Activated B cell treated with CpG ODN at 0.5 μM for 24 hours (primary cell): ENCODE measurements at regions not wholly inside any gene's neighbourhood (a gene's known extent, or its start where the extent isn't known, plus 50 kb on each side); places are given as distances from the start of the nearest gene placed in this dataset.

ENCODE experiments used
- ATAC-seq: fragments of 200-7000 bp; cut with Tn5 transposase; one replicate; pipeline ENCODE4 v1.10.0; 2021; ENCODE audit warnings: low read depth, mild to moderate bottlenecking, moderate library complexity
- CTCF ChIA-PET: fragments of 350-600 bp; sonication (Branson Sonifier 250); formaldehyde crosslinking; loops from one replicate; lab custom pipeline; 2021; ENCODE audit warnings: antibody characterized with exemption; lab: Charles Lee
- POLR2A ChIA-PET: fragments of 350-600 bp; sonication (Branson Sonifier 250); formaldehyde crosslinking; loops from one replicate; lab custom pipeline; 2021; ENCODE audit warnings: antibody characterized with exemption; lab: Charles Lee
- DNase-seq: peaks from one replicate; pipeline ENCODE4 v3.0.0; 2022
- H3K27ac Mint-ChIP-seq: one replicate; pipeline ENCODE4 v1.8.0; 2020; ENCODE audit warnings: mixed read lengths
- H3K27me3 Mint-ChIP-seq: one replicate; pipeline ENCODE4 v1.8.0; 2021; ENCODE audit warnings: mixed read lengths
- H3K36me3 Mint-ChIP-seq: one replicate; pipeline ENCODE4 v1.8.0; 2021; ENCODE audit warnings: low read depth, mixed read lengths
- H3K4me1 Mint-ChIP-seq: one replicate; pipeline ENCODE4 v1.8.0; 2021; ENCODE audit warnings: mixed read lengths
- H3K4me3 Mint-ChIP-seq: one replicate; pipeline ENCODE4 v1.8.0; 2020; ENCODE audit warnings: mild to moderate bottlenecking, mixed read lengths
- H3K9me3 Mint-ChIP-seq: one replicate; pipeline ENCODE4 v1.8.0; 2020; ENCODE audit warnings: mixed read lengths
- intact Hi-C: fragments of 100-400 bp; cut with micrococcal nuclease; formaldehyde crosslinking; loops from one replicate; pipeline ENCODE4 v1.15.1; 2024
- TF ChIP-seq, protein P1 (sequence below): fragments of 200-600 bp; IDR thresholded peaks from one replicate; pipeline ENCODE4 v1.8.0; 2022; ENCODE audit warnings: antibody characterized with exemption, mild to moderate bottlenecking

DNA sequence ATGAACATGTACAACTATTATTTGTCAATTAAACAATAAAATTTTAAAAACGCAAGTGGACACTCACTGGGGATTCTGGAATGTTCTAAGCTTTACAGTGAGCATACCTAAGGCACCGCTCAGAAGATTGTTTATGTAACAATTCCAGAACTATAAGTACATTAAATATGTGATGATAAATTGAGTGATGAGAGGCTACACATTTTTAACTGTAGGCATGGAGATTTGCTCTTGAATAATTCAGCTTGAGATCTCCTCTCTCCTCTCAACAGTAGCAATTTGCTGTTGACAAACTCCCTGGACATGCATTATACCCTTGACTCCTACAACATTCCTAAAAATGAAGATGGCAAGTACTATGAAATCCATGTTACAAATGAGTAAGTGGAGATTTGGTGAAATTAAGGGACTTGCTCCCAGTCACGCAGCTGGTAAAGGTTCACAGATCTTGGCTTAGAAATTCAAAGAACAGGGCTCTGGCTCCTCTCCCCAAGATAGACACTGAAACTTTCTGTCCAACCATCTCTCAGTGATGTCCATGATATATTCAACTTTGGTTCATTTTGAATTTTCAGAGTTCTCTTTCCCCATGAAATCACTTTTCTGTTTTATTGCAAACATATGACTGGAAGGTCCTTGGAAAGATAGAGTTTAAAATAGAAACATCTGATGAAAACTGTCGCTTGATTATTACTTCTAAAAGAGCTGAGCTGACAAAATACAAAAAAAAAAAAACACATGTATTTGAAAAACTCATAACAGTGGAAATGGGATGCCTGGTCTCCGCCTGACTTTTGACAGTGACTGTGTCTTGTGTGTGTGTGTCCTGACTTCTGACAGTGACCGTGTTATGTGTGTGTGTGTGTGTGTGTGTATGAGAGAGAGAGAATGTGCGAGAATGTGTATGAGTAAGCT lies 488.3 kb downstream of the TNS3 start:
- ChIA-PET CTCF (no interaction called here), POLR2A (no interaction called here)
- intact Hi-C loops = no loop called here
- Mint-ChIP-seq H3K27me3 (peaks cover 5% of the 10 kb centered on the region), H3K4me1 (peaks cover 2% of the 10 kb centered on the region), H3K4me3 (no peak overlapping the region), H3K36me3 (no peaks in the 10 kb centered on the region), H3K27ac (no peak overlapping the region), H3K9me3 (no peaks in the 10 kb centered on the region)
- ATAC-seq (no peak), DNase-seq (no peak)
- TF ChIP-seq, protein P1, sequence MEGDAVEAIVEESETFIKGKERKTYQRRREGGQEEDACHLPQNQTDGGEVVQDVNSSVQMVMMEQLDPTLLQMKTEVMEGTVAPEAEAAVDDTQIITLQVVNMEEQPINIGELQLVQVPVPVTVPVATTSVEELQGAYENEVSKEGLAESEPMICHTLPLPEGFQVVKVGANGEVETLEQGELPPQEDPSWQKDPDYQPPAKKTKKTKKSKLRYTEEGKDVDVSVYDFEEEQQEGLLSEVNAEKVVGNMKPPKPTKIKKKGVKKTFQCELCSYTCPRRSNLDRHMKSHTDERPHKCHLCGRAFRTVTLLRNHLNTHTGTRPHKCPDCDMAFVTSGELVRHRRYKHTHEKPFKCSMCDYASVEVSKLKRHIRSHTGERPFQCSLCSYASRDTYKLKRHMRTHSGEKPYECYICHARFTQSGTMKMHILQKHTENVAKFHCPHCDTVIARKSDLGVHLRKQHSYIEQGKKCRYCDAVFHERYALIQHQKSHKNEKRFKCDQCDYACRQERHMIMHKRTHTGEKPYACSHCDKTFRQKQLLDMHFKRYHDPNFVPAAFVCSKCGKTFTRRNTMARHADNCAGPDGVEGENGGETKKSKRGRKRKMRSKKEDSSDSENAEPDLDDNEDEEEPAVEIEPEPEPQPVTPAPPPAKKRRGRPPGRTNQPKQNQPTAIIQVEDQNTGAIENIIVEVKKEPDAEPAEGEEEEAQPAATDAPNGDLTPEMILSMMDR = no peak

DNA sequence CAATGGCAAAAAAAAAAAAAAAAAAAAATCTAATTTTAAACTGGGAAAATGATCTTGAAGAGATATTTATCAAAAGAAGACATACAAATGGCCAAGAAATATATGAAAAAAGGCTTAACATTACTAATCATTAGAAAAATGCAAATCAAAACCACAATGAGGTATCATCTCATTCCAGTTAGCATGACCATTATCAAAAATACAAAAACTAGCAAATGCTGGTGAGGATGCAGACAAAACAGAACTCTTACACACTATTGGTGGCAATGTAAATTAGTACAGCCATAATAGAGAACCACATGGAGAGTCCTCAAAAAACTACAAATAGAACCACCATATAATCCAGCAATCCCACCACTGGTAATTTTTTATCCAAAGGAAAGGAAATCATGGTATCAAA lies 489.6 kb downstream of the TNS3 start:
- peaks cover 3% of the 10 kb centered on the region for H3K4me1 Mint-ChIP-seq
- no peak overlapping the region for H3K4me3 Mint-ChIP-seq
- CTCF ChIA-PET = no interaction called here
- H3K27me3 Mint-ChIP-seq = peaks cover 5% of the 10 kb centered on the region
- TF ChIP-seq, protein P1 = no peak
- POLR2A ChIA-PET = no interaction called here
- no peaks in the 10 kb centered on the region for H3K36me3 Mint-ChIP-seq
- intact Hi-C loops = no loop called here
- ATAC-seq (no peak), DNase-seq (no peak)
- no peaks in the 10 kb centered on the region for H3K9me3 Mint-ChIP-seq
- no peak overlapping the region for H3K27ac Mint-ChIP-seq

DNA sequence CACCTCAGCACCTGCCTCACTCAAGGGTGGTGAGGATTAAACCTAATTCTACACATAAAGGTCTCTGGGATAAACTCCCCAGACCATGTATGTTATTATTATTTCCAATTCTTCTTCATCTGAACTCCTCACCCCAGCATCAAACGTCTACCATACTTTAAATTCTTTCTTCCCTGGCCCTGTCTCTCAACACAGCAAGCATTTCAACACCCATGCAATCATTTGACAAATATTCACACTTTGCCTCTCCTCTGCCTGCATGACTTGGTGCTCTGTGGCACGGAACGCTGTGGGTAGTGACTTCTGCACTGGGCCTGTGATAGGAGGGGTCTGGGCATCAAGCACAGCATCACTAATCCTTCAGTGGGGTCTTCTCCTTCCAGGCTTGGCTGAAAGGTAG lies 490.8 kb downstream of the TNS3 start:
- CTCF ChIA-PET = no interaction called here

DNA sequence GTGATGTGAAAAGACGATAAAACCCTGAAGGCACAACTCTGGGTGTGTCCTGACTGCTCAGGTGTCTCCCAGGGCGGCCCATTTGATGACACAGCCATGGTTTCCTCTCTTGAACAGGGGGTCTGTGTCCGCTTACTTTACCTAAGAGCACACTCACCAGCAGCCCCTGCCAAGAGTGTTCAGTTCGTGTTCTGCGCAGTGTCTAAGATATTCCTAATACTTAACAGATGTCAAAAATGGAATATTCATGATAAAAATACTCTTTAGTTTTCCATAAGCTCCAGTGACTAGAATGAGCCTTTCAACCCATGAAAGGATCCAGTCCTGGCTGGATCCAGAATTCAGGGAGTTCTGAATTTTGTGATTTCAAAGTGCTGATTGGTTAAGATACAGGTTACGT lies 492.4 kb downstream of the TNS3 start:
- Mint-ChIP-seq H3K36me3 (no peaks in the 10 kb centered on the region), H3K9me3 (no peaks in the 10 kb centered on the region)

More for the DNA sequence above, 490.8 kb downstream of the TNS3 start:
- no peak for ATAC-seq
- Mint-ChIP-seq H3K27ac (no peak overlapping the region), H3K9me3 (no peaks in the 10 kb centered on the region), H3K27me3 (peaks cover 5% of the 10 kb centered on the region), H3K4me1 (peaks cover 3% of the 10 kb centered on the region), H3K4me3 (no peak overlapping the region), H3K36me3 (no peaks in the 10 kb centered on the region)
- intact Hi-C loops = no loop called here
- DNase-seq = no peak
- POLR2A ChIA-PET = no interaction called here
- TF ChIP-seq, protein P1 = no peak

DNA sequence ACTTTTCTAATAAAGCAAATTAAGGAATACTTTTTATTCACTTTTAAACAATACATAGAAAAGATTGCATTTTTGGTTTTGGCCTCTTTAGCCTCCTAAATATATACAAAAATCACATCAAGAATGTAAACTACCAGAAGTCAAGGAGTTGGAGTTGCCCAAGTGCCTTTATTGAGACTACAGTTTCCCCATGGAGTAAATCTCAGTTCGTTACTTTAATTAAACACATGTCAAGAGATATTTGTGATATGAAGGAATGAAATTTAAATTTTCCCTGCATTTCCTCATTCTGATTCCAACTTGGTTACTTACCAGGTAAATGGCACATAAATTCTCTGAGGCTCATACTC lies 492.9 kb downstream of the TNS3 start:
- no peaks in the 10 kb centered on the region for H3K9me3 Mint-ChIP-seq
- TF ChIP-seq, protein P1 = no peak
- intact Hi-C loops = loop anchor here (1.0 to 10.0 kb wide), 3 partner anchors 166 to 1198 kb away; no protein-coding TSS in a partner anchor
- POLR2A ChIA-PET = no interaction called here
- peaks cover 3% of the 10 kb centered on the region for H3K4me1 Mint-ChIP-seq
- H3K27me3 Mint-ChIP-seq = peaks cover 5% of the 10 kb centered on the region
- no peak overlapping the region for H3K27ac Mint-ChIP-seq
- ATAC-seq = no peak
- H3K36me3 Mint-ChIP-seq = no peaks in the 10 kb centered on the region
- H3K4me3 Mint-ChIP-seq = no peak overlapping the region
- CTCF ChIA-PET = interaction anchor here (1.3 to 1.4 kb wide), 2 partner anchors 1166 to 1198 kb away, joined by 3 to 4 read pairs; no protein-coding TSS in a partner anchor
- DNase-seq = no peak

More for the DNA sequence above, 492.4 kb downstream of the TNS3 start:
- Mint-ChIP-seq H3K4me1 (peaks cover 3% of the 10 kb centered on the region), H3K27ac (no peak overlapping the region), H3K4me3 (no peak overlapping the region), H3K27me3 (peaks cover 5% of the 10 kb centered on the region)
- CTCF ChIA-PET = interaction anchor here (0.6 kb wide), 1 partner anchor 730 kb away, joined by 3 read pairs; no protein-coding TSS in a partner anchor
- ATAC-seq (no peak), DNase-seq (no peak)
- intact Hi-C loops = loop anchor here (1.0 to 10.0 kb wide), 3 partner anchors 165 to 1198 kb away; no protein-coding TSS in a partner anchor
- POLR2A ChIA-PET = no interaction called here
- TF ChIP-seq, protein P1 = no peak
